NCI-H2171 (cell line): ENCODE measurements at regions not wholly inside any gene's neighbourhood (a gene's known extent, or its start where the extent isn't known, plus 50 kb on each side); places are given as distances from the start of the nearest gene placed in this dataset.

ENCODE experiments used
- DNase-seq: peaks from one replicate; lab custom pipeline; 2025; lab: John Stamatoyannopoulos, UW

DNA sequence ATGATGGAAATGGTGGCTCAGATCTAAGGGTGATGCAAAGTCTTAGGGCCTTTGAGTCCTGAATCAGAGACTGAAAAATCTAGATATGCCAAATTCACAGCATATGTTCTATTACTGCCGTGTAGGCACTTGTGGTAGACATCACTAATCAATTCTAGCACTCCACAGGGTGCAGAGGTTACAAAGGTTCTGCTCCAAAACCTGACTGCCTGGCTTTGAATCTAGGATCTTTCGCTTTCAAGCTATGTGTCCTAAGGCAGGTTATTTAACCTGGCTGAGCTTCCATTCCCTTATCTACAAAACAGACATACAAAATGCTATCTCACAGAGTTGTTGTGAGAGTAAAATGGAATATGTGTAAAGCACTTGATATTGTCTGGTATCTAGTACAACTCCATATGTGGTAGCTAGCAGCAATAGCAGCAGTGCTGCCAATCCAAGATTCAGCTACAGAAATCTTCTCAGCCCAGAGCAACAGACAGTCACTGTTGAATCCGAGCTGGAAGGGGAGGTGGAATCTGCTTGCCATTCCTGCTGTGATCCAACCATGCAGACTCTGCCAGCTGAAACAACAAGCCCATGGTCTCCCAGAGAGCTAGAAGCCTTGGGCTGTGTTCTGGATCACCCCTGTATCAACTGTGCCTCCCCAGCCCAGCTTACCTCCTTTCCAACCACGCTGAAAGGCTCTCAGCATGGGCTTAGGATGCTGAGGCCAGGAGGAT, 206.9 kb downstream of the TFAP2C start:
- no peak for DNase-seq

DNA sequence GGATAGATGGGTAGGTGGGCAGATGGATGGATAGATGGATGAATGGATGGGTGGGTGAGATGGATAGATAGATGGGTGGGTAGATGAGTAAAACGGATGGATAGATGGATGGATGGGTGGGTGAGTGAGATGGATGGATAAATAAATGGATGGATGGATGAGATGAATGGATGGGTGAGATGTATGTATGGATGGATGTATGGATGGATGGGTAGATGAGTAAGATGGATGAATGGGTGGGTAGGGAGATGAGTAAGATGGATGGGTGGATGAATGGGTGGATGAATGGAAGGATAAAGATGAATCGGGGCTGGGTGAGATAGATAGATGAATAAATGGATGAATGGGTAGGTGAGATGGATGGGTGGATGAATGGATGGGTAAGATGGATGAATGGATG, 210.1 kb downstream of the TFAP2C start:
- no peak for DNase-seq

DNA sequence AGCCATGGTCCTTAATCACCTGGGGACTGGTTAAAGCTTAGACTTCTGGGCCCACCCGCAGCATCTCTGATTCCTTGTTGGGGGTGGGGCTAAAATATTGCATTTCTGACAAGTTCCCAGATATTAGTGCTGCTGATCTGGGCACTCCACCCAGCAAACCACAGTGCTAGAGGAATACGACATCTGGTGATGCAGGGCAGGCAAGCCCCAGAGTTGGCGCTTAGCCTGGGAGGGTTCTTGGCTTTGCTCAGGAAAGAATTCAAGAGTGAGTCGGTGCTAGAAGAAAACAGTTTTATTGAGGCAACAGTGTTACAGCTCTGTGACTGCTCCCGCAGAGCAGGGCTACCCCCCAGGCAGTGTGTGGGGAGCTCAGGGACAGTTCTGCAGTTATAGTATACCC, 210.7 kb downstream of the TFAP2C start:
- DNase-seq = no peak

DNA sequence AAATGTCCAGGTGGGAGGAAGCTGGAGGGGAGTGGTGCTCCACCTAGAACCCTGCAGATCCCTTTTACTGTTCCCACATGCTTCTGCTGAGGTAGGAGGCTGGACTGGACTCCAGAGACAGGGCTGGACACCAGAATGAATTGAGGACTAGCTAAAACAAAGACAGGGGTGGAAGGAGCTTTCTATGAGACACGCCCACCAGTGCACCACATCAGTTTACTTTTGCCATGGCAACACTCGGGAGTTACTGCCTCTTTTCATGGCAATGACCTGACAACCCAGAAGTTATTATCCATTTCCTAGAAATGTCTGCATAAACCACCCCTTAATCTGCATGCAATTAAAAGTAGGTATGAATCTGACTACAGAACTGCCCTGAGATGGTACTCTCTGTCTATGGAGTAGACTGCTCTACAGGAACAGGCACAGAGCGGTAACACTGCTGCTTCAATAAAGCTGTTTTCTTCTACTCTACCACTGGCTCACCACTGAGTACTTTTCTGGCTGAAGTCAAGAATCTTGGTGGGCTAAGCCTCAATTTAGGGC, 211.7 kb downstream of the TFAP2C start:
- no peak for DNase-seq

DNA sequence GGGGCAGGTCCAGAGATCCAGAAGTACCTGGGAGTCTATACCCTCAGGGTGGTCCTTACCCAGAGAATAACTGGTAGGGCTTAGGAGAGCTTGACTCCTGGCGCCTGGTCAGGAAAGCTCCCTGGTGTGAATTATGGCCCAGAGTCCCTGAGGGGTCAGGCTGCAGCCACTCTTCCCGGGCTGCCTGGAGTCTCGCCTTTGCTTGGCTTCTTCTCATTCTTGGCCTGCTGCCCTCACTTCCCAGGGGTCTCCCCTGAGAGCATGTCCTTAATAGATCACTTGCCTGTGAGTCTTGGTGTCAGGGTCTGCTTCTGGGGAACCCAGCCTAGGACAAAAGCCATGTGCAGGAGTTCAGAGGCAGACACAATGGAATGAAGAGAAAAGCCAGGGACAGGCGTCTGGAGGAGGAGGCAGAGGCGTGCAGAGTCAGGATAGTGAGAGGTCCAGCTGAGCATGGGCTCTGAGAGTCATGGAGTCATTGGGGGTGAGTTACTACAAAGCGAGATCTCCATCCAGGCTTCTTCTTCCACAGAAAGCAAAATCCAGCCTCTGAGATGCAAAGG, 212.3 kb downstream of the TFAP2C start:
- DNase-seq = no peak

DNA sequence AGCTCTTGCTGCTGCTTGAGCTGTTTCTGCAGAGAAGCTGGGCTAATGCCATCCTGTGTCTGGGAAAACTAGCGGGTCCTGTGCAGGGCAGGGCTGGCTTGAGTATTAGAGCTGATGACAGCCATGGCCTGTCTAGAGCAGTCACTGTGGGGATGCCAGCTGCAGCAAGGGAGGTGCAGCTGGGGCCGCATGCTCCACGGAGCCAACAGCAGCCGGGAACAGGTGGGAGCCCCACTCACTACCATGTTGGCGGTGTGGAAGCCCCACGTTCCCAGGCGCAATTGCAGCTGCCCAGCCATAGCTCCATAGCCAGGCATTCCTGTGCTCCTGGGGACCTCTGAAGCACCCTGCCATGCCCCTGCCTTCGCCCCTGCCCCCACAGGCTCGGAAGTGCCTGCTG, 212.9 kb downstream of the TFAP2C start:
- DNase-seq = no peak

DNA sequence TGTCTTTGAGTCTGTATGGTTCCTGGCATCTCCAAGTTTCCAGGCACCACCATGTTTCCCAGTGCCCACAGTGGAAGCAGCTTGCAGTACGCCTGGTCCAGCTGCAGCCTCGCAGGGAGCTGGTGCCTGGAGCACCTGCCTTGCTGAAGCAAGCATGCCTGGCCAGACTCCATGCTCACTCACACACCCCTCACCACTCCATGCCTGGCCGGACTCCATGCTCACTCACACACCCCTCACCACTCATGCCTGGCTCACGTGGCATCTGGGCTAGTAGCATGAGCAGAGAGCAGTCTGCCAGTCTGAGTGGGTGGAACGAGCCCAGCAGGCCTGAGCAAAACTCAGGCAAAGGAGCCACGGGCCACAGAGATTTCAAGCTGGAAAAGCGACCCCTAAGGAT, 214.3 kb downstream of the TFAP2C start:
- no peak for DNase-seq

DNA sequence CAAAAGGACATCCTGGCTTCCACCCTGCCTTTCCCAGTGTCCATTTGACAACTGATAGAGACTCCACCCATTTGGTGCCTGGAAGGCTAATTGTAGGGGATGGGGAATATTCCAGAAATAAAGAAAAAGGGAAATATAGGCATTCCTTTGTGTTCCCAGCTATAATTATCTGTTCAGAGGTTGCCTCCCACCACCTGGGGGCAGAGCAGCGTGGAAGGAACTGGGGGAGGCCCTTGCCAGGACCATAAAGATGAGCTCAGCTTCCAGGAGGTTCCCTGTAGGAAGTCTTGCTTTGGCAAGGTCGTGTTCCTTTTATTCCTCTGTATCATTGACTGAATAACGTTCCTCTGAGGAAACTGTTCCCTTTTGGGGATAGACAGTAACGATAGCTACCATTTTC, 214.7 kb downstream of the TFAP2C start:
- no peak for DNase-seq

DNA sequence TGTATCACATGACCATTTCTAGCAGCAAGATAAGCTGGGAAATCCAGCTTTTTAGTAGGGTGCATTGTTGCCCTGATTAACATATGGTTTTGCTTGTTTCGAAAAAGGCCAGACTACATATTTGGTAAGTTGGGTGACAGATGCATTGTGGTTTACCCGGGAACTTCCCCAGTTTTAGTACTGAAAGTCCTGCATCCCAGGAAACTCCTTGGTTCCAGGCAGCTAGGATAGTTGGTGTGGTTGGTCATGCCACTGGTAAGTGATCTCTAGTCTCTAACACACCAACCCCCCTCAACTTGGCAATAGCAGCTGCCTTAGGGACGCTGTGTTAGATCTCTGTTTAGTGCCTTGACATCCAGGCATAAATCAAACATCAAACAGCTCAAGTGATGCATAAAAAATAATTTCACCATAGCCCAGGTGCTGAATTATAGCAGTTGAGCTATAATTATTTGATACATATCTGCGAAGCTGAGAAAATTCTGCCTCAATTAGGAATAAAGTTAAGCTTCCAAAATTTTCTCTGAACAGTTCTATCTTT, 216.5 kb downstream of the TFAP2C start:
- DNase-seq = no peak

DNA sequence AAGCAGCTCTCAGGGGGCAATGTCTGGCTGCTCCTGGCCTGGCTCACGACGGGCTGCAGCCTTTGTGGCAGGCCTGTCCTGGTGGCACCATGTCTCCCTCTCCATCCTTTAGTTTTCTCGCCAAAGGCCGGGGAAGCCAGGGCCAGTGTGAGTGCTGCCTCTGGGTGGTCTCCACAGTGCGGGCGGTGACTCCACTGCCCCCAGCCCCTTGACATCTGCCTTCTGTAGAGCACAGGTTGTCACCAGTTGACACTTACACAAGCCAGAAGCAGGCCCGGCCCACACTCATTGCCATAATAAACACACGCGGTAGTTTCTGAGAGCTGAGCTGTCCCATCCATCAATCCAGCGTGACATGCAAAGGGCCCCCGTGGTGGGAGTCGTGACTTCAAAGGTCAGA, 219.5 kb downstream of the TFAP2C start:
- no peak for DNase-seq

DNA sequence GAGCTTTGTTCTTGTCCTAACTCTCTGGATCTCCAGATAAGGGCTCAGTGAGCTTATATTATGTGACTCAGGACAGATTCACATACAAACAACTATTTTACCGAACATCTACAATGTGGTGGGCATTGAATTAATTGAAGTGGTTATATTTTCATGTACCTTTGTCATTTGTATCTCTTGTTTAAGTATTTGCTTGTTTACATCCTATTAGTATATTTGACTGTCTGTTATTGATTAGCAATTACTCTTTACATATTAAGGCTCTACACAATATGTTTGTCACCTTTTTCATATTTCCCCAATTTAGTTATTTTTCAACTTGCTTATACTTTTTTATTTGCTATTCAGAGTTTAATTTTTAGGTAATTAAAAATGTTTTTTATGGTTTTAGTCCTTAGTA, 222.4 kb downstream of the TFAP2C start:
- DNase-seq = no peak

DNA sequence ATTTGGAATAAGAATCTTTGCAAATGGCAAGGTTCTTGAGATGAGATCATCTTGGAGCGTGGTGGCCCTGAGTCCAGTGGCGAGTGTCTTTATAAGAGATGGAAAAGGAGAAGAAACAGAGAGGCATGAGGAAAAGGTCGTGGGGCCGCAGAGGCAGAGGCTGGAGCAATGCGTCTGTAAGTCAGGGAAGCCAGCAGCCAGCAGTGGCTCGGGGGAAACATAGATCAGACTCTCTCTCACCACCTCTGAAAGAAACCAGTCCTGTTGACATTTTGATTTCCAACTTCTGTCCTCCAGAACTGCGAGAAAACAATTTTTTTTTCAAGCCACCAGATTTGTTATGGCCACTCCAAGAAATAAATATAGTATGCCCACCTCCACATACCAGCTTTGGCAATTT, 226.6 kb downstream of the TFAP2C start:
- DNase-seq = no peak

DNA sequence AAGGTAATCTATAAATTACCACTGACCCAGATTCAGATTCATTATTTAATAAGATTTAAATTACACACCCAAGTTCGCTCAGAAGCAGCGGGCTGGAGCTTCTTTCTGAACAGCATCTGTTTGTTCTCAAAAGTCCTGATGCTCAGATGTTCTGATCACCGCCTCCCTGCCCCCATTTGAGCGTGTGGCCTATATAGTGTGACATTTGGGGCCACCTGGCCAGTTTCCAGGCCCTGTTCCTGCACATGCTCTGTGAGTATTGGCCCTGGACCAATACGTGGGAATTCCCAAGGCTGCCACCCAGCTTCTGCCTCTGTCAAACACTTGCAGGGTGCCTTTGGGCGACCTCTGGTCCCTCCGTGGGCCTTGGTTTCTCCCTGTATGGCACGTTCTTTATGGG, 228.8 kb downstream of the TFAP2C start:
- DNase-seq = no peak

DNA sequence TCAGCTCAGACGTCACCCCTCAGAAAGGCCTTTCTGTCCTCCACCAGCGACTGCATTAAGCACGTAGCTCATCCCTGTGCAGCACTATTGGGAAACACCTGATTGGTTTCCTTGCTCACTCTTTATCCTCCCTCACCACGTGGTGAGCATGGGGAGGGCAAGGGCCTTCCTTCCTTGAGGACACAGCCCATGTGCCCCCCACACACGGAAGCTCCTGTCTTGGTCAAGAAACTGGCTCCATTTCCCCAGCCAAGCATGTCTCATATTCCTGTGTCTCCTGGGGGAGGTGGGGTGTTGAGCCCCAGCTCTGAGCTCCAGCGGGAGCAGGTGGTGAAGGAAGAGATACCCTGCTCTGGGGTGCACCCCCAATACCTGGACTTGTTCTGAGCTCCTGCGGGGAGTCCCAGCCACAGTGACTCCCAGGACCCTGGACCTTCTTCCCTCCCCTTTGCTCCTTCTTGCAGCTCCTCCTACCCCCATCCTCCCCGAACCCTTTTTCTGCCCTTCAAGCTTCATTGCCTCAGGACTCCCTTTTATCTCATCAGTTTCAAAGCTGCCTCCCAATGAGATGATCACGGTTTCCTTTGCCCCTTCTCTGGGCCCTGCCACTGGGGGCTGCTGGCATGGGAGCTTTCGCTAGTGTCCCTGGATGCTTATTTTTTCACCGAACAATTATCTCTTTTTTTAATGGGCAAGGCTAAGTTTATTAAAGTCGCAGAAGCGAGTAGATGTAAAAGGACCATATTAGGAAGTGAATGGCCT, 230.1 kb downstream of the TFAP2C start:
- no peak for DNase-seq

DNA sequence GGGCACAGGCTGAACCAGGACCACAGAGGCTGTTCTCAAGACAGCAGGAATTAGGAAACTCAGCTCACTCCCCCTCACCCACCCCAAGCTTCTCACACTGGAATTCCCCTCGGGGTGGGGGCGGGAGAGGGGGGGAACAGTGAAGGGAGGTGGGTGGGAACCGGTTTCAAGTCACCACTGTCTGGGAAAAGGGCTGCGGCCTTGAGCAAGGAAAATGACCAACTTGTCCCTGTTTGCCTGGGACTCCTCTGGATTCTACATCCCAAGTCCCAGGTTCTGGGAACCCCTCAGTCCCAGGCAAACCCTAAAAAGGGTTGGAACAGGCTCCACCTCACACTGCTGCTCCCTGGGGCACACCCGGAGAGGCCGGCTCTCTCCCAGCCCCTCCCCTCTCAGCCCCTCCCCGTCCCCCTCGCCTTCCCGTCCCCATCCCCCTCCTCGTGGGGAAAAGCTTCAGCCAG, 230.7 kb downstream of the TFAP2C start:
- no peak for DNase-seq

DNA sequence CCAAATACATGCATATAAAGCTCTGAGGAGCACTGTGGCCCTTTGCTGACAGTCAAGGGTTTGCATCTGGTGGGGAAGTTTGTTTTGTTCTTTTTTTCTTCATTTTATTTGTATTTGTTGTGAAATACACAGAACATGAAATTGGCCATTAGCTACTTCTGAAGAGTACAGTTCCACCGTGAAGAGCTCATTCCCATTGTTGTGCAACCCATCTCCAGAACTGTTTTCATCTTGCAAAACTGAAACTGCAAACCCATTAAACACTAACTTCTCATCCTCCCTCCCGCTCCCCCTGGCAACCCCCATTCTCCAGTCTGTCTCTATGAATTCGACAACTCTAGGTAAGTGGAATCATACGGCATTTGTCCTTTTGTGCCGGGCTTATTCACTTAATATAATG, 231.3 kb downstream of the TFAP2C start:
- DNase-seq = no peak

DNA sequence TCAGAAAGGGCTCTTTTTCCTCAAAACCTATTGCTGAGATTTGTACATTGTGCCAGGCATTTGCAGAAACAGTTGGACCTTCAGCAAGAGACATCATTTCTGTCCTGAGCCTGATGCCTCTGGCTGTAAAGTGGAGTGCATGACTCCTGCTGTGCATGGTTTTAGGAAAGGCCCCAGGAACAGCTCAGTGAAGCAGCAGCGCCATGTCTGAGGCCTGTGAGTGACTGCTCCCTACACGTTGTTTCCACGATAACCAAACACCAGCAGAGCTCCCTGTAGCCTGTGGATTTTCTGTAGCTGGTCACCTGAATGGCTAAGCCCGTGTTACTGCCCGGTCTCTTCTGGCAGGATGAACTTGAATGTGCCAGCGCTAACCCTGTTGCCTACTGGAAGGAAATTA, 232.5 kb downstream of the TFAP2C start:
- no peak for DNase-seq

DNA sequence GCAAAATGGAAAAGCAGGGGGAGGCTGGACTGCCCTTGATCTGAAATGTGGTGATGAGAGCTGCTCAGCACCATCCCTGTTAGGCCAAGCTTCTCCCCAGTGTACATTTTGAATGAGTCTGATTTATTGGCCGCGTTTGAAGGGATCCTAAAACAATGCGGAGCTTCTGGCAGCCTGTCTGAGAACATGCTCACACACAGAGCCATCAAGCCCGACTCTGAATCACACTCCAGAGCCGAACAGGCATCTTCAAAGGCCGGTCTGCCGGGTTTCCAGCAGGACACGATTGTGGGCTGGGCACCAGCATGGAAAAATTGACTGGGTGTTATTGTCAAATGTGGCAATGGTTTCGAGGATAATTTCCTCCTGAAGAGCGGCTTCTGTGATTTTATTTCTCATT, 235.9 kb downstream of the TFAP2C start:
- no peak for DNase-seq

DNA sequence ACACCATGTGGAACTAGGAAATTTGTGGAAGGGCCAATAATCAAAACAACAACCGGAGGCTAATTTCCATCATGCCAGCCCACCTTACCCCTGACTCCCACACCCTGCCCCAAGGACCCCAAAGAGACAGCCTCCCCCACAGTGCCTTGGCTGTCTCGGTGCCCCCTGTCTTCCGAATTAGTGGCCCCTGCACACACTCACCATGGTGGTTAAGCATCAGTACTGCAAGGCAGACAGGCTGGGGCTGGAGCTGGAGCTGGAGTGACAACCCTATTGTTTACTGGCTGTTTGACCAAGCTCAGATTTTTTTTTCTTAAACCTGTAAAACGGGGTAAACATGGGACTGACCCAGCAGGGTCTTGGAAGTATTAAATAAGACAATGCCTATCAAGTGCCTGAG, 238.0 kb downstream of the TFAP2C start:
- DNase-seq = no peak

DNA sequence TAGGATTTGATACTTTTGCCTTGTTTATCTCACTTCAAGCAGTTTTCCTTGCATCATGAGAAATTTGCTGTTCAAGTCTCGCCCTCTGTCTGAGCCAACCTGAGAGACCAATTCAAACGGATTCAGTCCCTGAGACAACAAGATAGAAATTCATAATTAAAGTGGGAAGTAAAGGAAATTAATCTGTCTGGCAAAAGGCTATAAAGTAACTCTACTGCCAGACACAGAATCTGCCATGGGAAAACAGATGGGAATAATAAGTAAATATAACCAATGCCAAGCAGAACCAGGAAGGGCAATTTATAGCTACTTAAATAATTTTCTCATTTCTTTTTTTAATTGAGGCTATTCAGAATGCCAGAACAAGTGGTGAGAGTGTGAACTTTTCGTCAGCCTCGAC, 239.6 kb downstream of the TFAP2C start:
- DNase-seq = no peak

DNA sequence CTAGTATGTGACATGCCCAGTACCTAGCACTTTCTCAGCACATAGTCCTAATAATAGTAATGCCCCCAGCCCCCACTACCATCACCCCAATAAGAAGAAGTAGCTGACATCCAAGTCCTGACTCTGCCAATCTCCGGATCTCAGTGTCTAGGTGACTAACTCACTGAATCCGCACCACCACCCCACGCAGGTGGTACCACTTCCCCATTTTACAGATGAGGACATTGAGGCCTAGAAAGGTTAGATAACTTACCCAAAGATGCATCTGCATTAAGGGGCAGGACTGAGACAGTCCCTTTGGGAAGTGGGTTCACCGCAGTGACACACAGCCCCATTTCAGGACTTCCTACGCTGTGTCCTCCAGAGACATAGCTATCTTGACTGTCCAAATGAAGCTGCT, 241.2 kb downstream of the TFAP2C start:
- no peak for DNase-seq

DNA sequence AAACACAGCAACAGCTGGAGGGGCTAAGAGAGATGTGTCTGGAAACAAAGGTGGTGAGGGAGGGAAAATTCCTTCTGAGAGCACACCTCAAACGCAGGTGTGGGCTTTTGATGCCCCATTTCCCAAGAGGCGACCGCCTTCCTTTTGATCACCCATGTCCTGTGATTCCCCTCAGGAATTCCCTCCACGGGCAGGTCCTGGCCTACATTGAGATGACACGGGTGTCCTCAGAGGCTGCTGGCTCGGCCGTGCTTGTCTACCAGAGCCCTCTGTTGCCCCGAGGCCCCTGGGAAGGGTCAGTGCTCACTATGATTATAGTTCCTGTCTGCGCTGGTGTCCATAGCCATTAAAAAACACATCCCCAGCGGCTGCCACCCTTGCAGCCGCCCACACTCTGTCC, 242.6 kb downstream of the TFAP2C start:
- no peak for DNase-seq
